ENCODE measurements at regions not wholly inside any gene's neighbourhood (a gene's known extent, or its start where the extent isn't known, plus 50 kb on each side); places are given as distances from the start of the nearest gene placed in this dataset.

- TF ChIP-seq CTCF (IDR thresholded peaks at IDR 0.05) (no peak), POLR2A (IDR thresholded peaks at IDR 0.05) (no peak)
Observed at GRCh38 chr3:87805670-87806069, 253.1 kb downstream of the CGGBP1 start.
